Activated CD8-positive, alpha-beta memory T cell treated with anti-CD3 and anti-CD28 coated beads, Interleukin-2, amount 50 U/mL, for 48 hours (primary cell): ENCODE measurements at regions not wholly inside any gene's neighbourhood (a gene's known extent, or its start where the extent isn't known, plus 50 kb on each side); places are given as distances from the start of the nearest gene placed in this dataset.
"Not testable (repeated sequence)": the region's sequence is repeated elsewhere in the genome, so short reads cannot be mapped to it uniquely, and the experiment has no call there.

Experiments
- DNase-seq: peaks from one replicate; pipeline ENCODE4 v3.0.0-alpha.2; 2020

- no peak for DNase-seq
Observed at GRCh38 chr13:44697058-44697457, 120.9 kb upstream of the TSC22D1 start.

- DNase-seq = no peak
Observed at GRCh38 chr13:44695520-44695919, 119.4 kb upstream of the TSC22D1 start.

GRCh38 chr13:44694842-44695241, 118.7 kb upstream of the TSC22D1 start:
- DNase-seq = no peak

- no peak for DNase-seq
Observed at GRCh38 chr13:44694291-44694690, 118.2 kb upstream of the TSC22D1 start.

- DNase-seq = no peak
Observed at GRCh38 chr13:44693156-44693764, 117.1 kb upstream of the TSC22D1 start.

GRCh38 chr13:44692173-44692713, 116.1 kb upstream of the TSC22D1 start:
- DNase-seq = no peak

GRCh38 chr13:44690376-44690775, 114.2 kb upstream of the TSC22D1 start:
- no peak for DNase-seq

GRCh38 chr13:44688652-44689051, 112.5 kb upstream of the TSC22D1 start:
- no peak for DNase-seq

GRCh38 chr13:44686531-44686934, 110.4 kb upstream of the TSC22D1 start:
- no peak for DNase-seq

GRCh38 chr13:44685641-44686040, 109.5 kb upstream of the TSC22D1 start:
- no peak for DNase-seq

- not testable (repeated sequence) for DNase-seq
Observed at GRCh38 chr13:44682416-44682815, 106.3 kb upstream of the TSC22D1 start.

- no peak for DNase-seq
Observed at GRCh38 chr13:44680746-44681355, 104.7 kb upstream of the TSC22D1 start.

GRCh38 chr13:44679597-44679996, 103.5 kb upstream of the TSC22D1 start:
- DNase-seq = no peak

- no peak for DNase-seq
Observed at GRCh38 chr13:44678197-44678596, 102.1 kb upstream of the TSC22D1 start.

GRCh38 chr13:44676534-44676933, 100.4 kb upstream of the TSC22D1 start:
- DNase-seq = no peak

GRCh38 chr13:44669534-44669933, 93.4 kb upstream of the TSC22D1 start:
- no peak for DNase-seq

GRCh38 chr13:44668688-44669087, 92.6 kb upstream of the TSC22D1 start:
- no peak for DNase-seq

- DNase-seq = no peak
Observed at GRCh38 chr13:44667943-44668342, 91.8 kb upstream of the TSC22D1 start.

GRCh38 chr13:44666538-44666937, 90.4 kb upstream of the TSC22D1 start:
- DNase-seq = not testable (repeated sequence)

- no peak for DNase-seq
Observed at GRCh38 chr13:44664308-44664707, 88.2 kb upstream of the TSC22D1 start.

GRCh38 chr13:44662515-44662914, 86.4 kb upstream of the TSC22D1 start:
- no peak for DNase-seq

GRCh38 chr13:44661936-44662335, 85.8 kb upstream of the TSC22D1 start:
- DNase-seq = no peak

GRCh38 chr13:44660050-44660449, 83.9 kb upstream of the TSC22D1 start:
- DNase-seq = no peak

- DNase-seq = no peak
Observed at GRCh38 chr13:44652962-44653660, 77.0 kb upstream of the TSC22D1 start.
